ENCODE measurements at regions not wholly inside any gene's neighbourhood (a gene's known extent, or its start where the extent isn't known, plus 50 kb on each side); places are given as distances from the start of the nearest gene placed in this dataset.

DNA sequence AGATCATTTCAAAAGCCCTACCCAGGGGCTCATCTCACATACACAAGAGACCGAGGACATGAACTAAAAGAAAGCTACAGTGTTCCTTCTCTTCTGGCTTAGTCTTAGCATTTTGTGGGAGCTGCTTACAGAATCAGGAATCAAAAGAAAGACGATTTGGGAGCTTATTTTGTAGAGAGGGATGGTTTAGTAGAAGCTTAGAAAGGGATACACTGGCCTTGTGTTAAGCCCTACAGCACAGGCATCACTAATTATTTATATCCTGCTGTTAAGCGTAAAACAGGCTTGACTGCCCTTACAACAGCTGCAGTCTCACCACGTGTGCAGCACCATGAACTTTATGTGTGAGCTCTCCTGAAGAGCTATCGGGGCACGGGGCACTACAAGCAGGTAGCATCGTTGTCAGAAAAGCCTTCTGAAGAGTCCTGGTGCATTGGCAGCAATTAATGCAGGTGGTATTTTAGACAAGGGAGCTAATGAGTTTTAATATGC, 798.3 kb downstream of the NXPH1 start:
- TF ChIP-seq, protein P1, sequence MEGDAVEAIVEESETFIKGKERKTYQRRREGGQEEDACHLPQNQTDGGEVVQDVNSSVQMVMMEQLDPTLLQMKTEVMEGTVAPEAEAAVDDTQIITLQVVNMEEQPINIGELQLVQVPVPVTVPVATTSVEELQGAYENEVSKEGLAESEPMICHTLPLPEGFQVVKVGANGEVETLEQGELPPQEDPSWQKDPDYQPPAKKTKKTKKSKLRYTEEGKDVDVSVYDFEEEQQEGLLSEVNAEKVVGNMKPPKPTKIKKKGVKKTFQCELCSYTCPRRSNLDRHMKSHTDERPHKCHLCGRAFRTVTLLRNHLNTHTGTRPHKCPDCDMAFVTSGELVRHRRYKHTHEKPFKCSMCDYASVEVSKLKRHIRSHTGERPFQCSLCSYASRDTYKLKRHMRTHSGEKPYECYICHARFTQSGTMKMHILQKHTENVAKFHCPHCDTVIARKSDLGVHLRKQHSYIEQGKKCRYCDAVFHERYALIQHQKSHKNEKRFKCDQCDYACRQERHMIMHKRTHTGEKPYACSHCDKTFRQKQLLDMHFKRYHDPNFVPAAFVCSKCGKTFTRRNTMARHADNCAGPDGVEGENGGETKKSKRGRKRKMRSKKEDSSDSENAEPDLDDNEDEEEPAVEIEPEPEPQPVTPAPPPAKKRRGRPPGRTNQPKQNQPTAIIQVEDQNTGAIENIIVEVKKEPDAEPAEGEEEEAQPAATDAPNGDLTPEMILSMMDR (IDR thresholded peaks at IDR 0.05) = no peak
- no peak for TF ChIP-seq POLR2A (IDR thresholded peaks at IDR 0.05)

Measured in testis (tissue), 2 donors.